Trophoblast cell (in vitro differentiated cells and primary cell): ENCODE measurements at regions not wholly inside any gene's neighbourhood (a gene's known extent, or its start where the extent isn't known, plus 50 kb on each side); places are given as distances from the start of the nearest gene placed in this dataset.

ENCODE experiments used
- DNase-seq, 2 donors: peaks; one replicate each; pipeline ENCODE4 v3.0.0-alpha.2; 2016
- H2AFZ ChIP-seq: 2 replicates; pipeline ENCODE4 v1.6.1; 2013; ENCODE audit warnings: low read length, moderate library complexity, mild to moderate bottlenecking; ENCODE audit not compliant: insufficient read depth, poor library complexity
- H2AK5ac ChIP-seq: 2 replicates; pipeline ENCODE4 v1.6.1; 2013; ENCODE audit warnings: mild to moderate bottlenecking, low read length
- H2BK120ac ChIP-seq: 2 replicates; pipeline ENCODE4 v1.6.1; 2013; ENCODE audit warnings: low read length, mild to moderate bottlenecking, moderate library complexity; ENCODE audit not compliant: insufficient read depth, poor library complexity
- H2BK12ac ChIP-seq: 2 replicates; pipeline ENCODE4 v1.6.1; 2013; ENCODE audit warnings: mild to moderate bottlenecking, low read length, moderate library complexity
- H2BK5ac ChIP-seq: 2 replicates; pipeline ENCODE4 v1.6.1; 2013; ENCODE audit warnings: low read length, low read depth, moderate library complexity, mild to moderate bottlenecking; ENCODE audit not compliant: poor library complexity
- H3K14ac ChIP-seq: 2 replicates; pipeline ENCODE4 v1.6.1; 2013; ENCODE audit warnings: mild to moderate bottlenecking, low read length
- H3K18ac ChIP-seq: 2 replicates; pipeline ENCODE4 v1.6.1; 2013; ENCODE audit warnings: mild to moderate bottlenecking, low read length
- H3K23ac ChIP-seq: 2 replicates; pipeline ENCODE4 v1.6.1; 2013; ENCODE audit warnings: low read length
- H3K27ac ChIP-seq: 2 replicates; pipeline ENCODE4 v1.5.1; 2013; ENCODE audit warnings: low read depth, mild to moderate bottlenecking, inconsistent platforms, low read length, moderate library complexity
- H3K27me3 ChIP-seq: 2 replicates; pipeline ENCODE4 v1.6.1; 2013; ENCODE audit warnings: inconsistent platforms, mild to moderate bottlenecking, low read length, moderate library complexity; ENCODE audit not compliant: insufficient read depth
- H3K36me3 ChIP-seq, 2 experiments: 1 replicate in 1 of 2; 2 replicates in 1 of 2; pipeline ENCODE4 v1.6.1; 2013; ENCODE audit warnings: low read length in 2 of 2, mild to moderate bottlenecking in 2 of 2, moderate library complexity in 1 of 2; ENCODE audit not compliant: insufficient read depth in 2 of 2, control insufficient read depth in 1 of 2
- H3K4ac ChIP-seq: 2 replicates; pipeline ENCODE4 v1.6.1; 2013; ENCODE audit warnings: low read depth, mild to moderate bottlenecking, low read length, moderate library complexity
- H3K4me1 ChIP-seq, 2 experiments: 1 replicate in 1 of 2; 2 replicates in 1 of 2; pipeline ENCODE4 v1.6.1; 2013; ENCODE audit warnings: low read length in 2 of 2, mild to moderate bottlenecking in 2 of 2, moderate library complexity in 1 of 2; ENCODE audit not compliant: insufficient read depth in 2 of 2, control insufficient read depth in 1 of 2
- H3K4me2 ChIP-seq: 2 replicates; pipeline ENCODE4 v1.6.1; 2013; ENCODE audit warnings: inconsistent platforms, mild to moderate bottlenecking, low read length, moderate library complexity
- H3K4me3 ChIP-seq: 2 replicates; pipeline ENCODE4 v1.5.1; 2013; ENCODE audit warnings: mild to moderate bottlenecking, low read depth, low read length, inconsistent platforms
- H3K79me1 ChIP-seq: one replicate; pipeline ENCODE4 v1.6.1; 2013; ENCODE audit warnings: low read length
- H3K79me2 ChIP-seq: 2 replicates; pipeline ENCODE4 v1.6.1; 2013; ENCODE audit warnings: low read length, mild to moderate bottlenecking; ENCODE audit not compliant: control insufficient read depth, insufficient read depth, poor library complexity
- H3K9ac ChIP-seq: 2 replicates; pipeline ENCODE4 v1.6.1; 2013; ENCODE audit warnings: mild to moderate bottlenecking, low read length
- H3K9me3 ChIP-seq: 2 replicates; pipeline ENCODE4 v1.6.1; 2013; ENCODE audit warnings: low read depth, mild to moderate bottlenecking, control low read depth, inconsistent platforms, low read length; ENCODE audit not compliant: insufficient read depth
- H4K12ac ChIP-seq: 2 replicates; pipeline ENCODE4 v1.6.1; 2013; ENCODE audit warnings: low read depth, mild to moderate bottlenecking, low read length, moderate library complexity
- H4K8ac ChIP-seq: 2 replicates; pipeline ENCODE4 v1.6.1; 2013; ENCODE audit warnings: low read depth, mild to moderate bottlenecking, low read length, moderate library complexity
- H4K91ac ChIP-seq: one replicate; pipeline ENCODE4 v1.6.1; 2013; ENCODE audit warnings: low read depth, mild to moderate bottlenecking, low read length, moderate library complexity
- WGBS: extraction: QIAGEN DNeasy Blood & Tissue Kit; methylation state at CpG from one replicate; pipeline ENCODE4 v1.1.7; 2013; ENCODE audit warnings: missing lambda C conversion rate; ENCODE audit not compliant: insufficient read length, insufficient coverage; ENCODE audit errors: extremely low coverage; 5-methylcytosine and 5-hydroxymethylcytosine counted together

- no peaks in the 10 kb centered on the region for H3K4me1 ChIP-seq
- no peak for DNase-seq
- no peaks in the 10 kb centered on the region for H3K79me1 ChIP-seq
- no peak overlapping the region for H2BK120ac ChIP-seq
- no peak overlapping the region for H3K23ac ChIP-seq
- H3K4me3 ChIP-seq = no peak overlapping the region
- H3K27ac ChIP-seq = no peak overlapping the region
- no peak overlapping the region for H3K4me2 ChIP-seq
- no peak overlapping the region for H3K18ac ChIP-seq
- H2AK5ac ChIP-seq = no peak overlapping the region
- H3K27me3 ChIP-seq = no peaks in the 10 kb centered on the region
- no peak overlapping the region for H4K91ac ChIP-seq
- no peaks in the 10 kb centered on the region for H3K36me3 ChIP-seq
- no CpG with 5 or more reads among the region's 8 CpGs for WGBS
- no peaks in the 10 kb centered on the region for H3K79me2 ChIP-seq
- H2BK12ac ChIP-seq = no peak overlapping the region
- no peak overlapping the region for H4K8ac ChIP-seq
- H4K12ac ChIP-seq = no peak overlapping the region
- H3K9ac ChIP-seq = no peak overlapping the region
- no peak overlapping the region for H2AFZ ChIP-seq
- H3K14ac ChIP-seq = no peak overlapping the region
- no peak overlapping the region for H3K4ac ChIP-seq
- H3K9me3 ChIP-seq = no peaks in the 10 kb centered on the region
- no peak overlapping the region for H2BK5ac ChIP-seq
These were observed 728.1 kb upstream of the GRM7 start for GRCh38 chr3:6132684-6133432.

- Histone ChIP-seq H4K91ac (no peak overlapping the region), H3K9ac (no peak overlapping the region), H2BK5ac (no peak overlapping the region), H3K18ac (no peak overlapping the region), H3K9me3 (no peaks in the 10 kb centered on the region), H3K4me2 (no peak overlapping the region), H3K4me3 (no peak overlapping the region), H3K4me1 (no peaks in the 10 kb centered on the region), H3K14ac (no peak overlapping the region), H4K12ac (no peak overlapping the region), H2BK12ac (no peak overlapping the region), H3K23ac (no peak overlapping the region), H2AFZ (no peak overlapping the region), H3K79me2 (no peaks in the 10 kb centered on the region), H3K79me1 (no peaks in the 10 kb centered on the region), H2BK120ac (no peak overlapping the region), H3K36me3 (no peaks in the 10 kb centered on the region), H3K4ac (no peak overlapping the region), H3K27me3 (no peaks in the 10 kb centered on the region), H2AK5ac (no peak overlapping the region), H4K8ac (no peak overlapping the region), H3K27ac (no peak overlapping the region)
- no peak for DNase-seq
- no CpG with 5 or more reads among the region's 3 CpGs for WGBS
These were observed 718.2 kb upstream of the GRM7 start for GRCh38 chr3:6142707-6143106.

GRCh38 chr3:6147883-6148282, 713.0 kb upstream of the GRM7 start:
- Histone ChIP-seq H3K79me2 (no peaks in the 10 kb centered on the region), H2AFZ (no peak overlapping the region), H3K9me3 (no peaks in the 10 kb centered on the region), H2AK5ac (no peak overlapping the region), H2BK120ac (no peak overlapping the region), H3K79me1 (no peaks in the 10 kb centered on the region), H3K27me3 (no peaks in the 10 kb centered on the region), H2BK5ac (no peak overlapping the region), H4K12ac (no peak overlapping the region), H3K4me1 (no peaks in the 10 kb centered on the region), H3K27ac (no peak overlapping the region), H3K36me3 (no peaks in the 10 kb centered on the region), H3K23ac (no peak overlapping the region), H3K9ac (no peak overlapping the region), H4K8ac (no peak overlapping the region), H3K14ac (no peak overlapping the region), H3K18ac (no peak overlapping the region), H3K4me3 (no peak overlapping the region), H3K4me2 (no peak overlapping the region), H3K4ac (no peak overlapping the region), H2BK12ac (no peak overlapping the region), H4K91ac (no peak overlapping the region)
- no CpG with 5 or more reads among the region's 6 CpGs for WGBS
- no peak for DNase-seq

DNA sequence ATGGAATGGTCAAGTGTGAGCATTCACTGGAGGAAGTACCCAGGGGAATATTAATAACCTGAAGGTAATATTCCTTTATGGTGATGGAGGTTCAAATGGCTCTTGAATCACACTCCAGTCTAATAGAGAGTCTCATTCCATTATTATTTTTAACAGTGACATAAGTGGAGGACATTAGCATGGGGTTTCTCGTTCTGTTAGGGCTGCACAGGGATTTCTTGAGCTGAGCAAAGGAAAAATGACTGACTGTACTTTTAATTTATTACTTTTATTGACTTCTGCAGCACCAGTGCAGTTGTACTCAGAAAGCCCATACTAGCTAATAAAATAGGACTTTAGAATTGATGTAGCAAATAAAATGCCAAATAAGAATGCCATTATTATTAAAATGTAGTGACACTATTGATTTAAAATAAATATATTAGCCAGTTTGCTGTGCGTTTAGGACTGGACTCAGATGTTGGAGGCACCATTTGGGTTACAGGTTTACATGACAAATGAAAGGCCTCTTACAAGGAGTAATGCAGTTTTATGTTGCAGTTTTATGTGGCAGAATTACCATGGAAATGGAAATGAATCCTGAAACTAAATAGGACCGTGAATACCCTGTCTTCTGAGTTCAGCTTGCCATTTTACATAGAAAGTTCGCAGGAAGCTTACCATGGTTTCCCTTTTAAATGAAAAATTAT, 705.1 kb upstream of the GRM7 start:
- H4K8ac ChIP-seq = no peak overlapping the region
- no peaks in the 10 kb centered on the region for H3K36me3 ChIP-seq
- no peak overlapping the region for H2BK5ac ChIP-seq
- H2AFZ ChIP-seq = no peak overlapping the region
- no peak for DNase-seq
- H3K23ac ChIP-seq = no peak overlapping the region
- H3K4me3 ChIP-seq = no peak overlapping the region
- no peak overlapping the region for H3K4me2 ChIP-seq
- H3K18ac ChIP-seq = no peak overlapping the region
- no peak overlapping the region for H3K9ac ChIP-seq
- WGBS = no CpG with 5 or more reads among the region's 4 CpGs
- H3K9me3 ChIP-seq = no peaks in the 10 kb centered on the region
- no peak overlapping the region for H2BK120ac ChIP-seq
- no peaks in the 10 kb centered on the region for H3K79me2 ChIP-seq
- H3K4ac ChIP-seq = no peak overlapping the region
- no peaks in the 10 kb centered on the region for H3K27me3 ChIP-seq
- no peak overlapping the region for H2BK12ac ChIP-seq
- H3K4me1 ChIP-seq = no peaks in the 10 kb centered on the region
- H3K79me1 ChIP-seq = no peaks in the 10 kb centered on the region
- no peak overlapping the region for H3K27ac ChIP-seq
- no peak overlapping the region for H3K14ac ChIP-seq
- H4K91ac ChIP-seq = no peak overlapping the region
- H4K12ac ChIP-seq = no peak overlapping the region
- no peak overlapping the region for H2AK5ac ChIP-seq
